DMS 273 treated with DMSO at 0.1 percent for 48 hours (cell line): ENCODE measurements at regions not wholly inside any gene's neighbourhood (a gene's known extent, or its start where the extent isn't known, plus 50 kb on each side); places are given as distances from the start of the nearest gene placed in this dataset.
"Not testable (repeated sequence)": the region's sequence is repeated elsewhere in the genome, so short reads cannot be mapped to it uniquely, and the experiment has no call there.

Experiments used
- DNase-seq: peaks from one replicate; lab custom pipeline; 2025; lab: John Stamatoyannopoulos, UW

GRCh38 chr2:208799397-208799796 lies 392.8 kb downstream of the PTH2R start:
- no peak for DNase-seq

GRCh38 chr2:208800887-208801286 lies 394.3 kb downstream of the PTH2R start:
- not testable (repeated sequence) for DNase-seq

GRCh38 chr2:208807756-208808155 lies 401.2 kb downstream of the PTH2R start:
- DNase-seq: no peak

- DNase-seq: not testable (repeated sequence)
These were observed 405.3 kb downstream of the PTH2R start for GRCh38 chr2:208811885-208812284.

GRCh38 chr2:208819190-208819589 lies 412.6 kb downstream of the PTH2R start:
- DNase-seq: no peak

- DNase-seq: no peak
These were observed 413.6 kb downstream of the PTH2R start for GRCh38 chr2:208820014-208820688.

- no peak for DNase-seq
These were observed 420.5 kb downstream of the PTH2R start for GRCh38 chr2:208827109-208827508.

GRCh38 chr2:208827549-208828221 lies 421.1 kb downstream of the PTH2R start:
- DNase-seq: no peak

- no peak for DNase-seq
These were observed 423.6 kb downstream of the PTH2R start for GRCh38 chr2:208830203-208830602.

GRCh38 chr2:208847651-208848050 lies 441.1 kb downstream of the PTH2R start:
- DNase-seq: no peak

GRCh38 chr2:208854717-208855116 lies 448.1 kb downstream of the PTH2R start:
- DNase-seq: no peak

GRCh38 chr2:208867374-208867773 lies 460.8 kb downstream of the PTH2R start:
- DNase-seq: no peak

GRCh38 chr2:208872591-208872990 lies 466.0 kb downstream of the PTH2R start:
- DNase-seq: no peak

- no peak for DNase-seq
These were observed 473.1 kb downstream of the PTH2R start for GRCh38 chr2:208879666-208880065.

GRCh38 chr2:208880171-208880570 lies 473.6 kb downstream of the PTH2R start:
- DNase-seq: no peak

GRCh38 chr2:208890486-208890885 lies 483.9 kb downstream of the PTH2R start:
- no peak for DNase-seq

- DNase-seq: no peak
These were observed 485.6 kb downstream of the PTH2R start for GRCh38 chr2:208892203-208892602.

GRCh38 chr2:208906330-208906729 lies 499.7 kb downstream of the PTH2R start:
- no peak for DNase-seq

GRCh38 chr2:208915401-208915800 lies 508.4 kb upstream of the MAP2 start:
- no peak for DNase-seq

GRCh38 chr2:208916881-208917280 lies 507.0 kb upstream of the MAP2 start:
- DNase-seq: no peak

- DNase-seq: not testable (repeated sequence)
These were observed 502.5 kb upstream of the MAP2 start for GRCh38 chr2:208921358-208921757.

GRCh38 chr2:208927867-208928266 lies 496.0 kb upstream of the MAP2 start:
- no peak for DNase-seq

- DNase-seq: no peak
These were observed 494.5 kb upstream of the MAP2 start for GRCh38 chr2:208929139-208929864.
